Parathyroid adenoma (tissue), 2 donors: ENCODE measurements at regions not wholly inside any gene's neighbourhood (a gene's known extent, or its start where the extent isn't known, plus 50 kb on each side); places are given as distances from the start of the nearest gene placed in this dataset.

Experiments
- H2AFZ ChIP-seq: fragments of 300-600 bp; sonication (generic); one replicate; pipeline ENCODE4 v1.7.0; 2017; ENCODE audit warnings: antibody characterized with exemption, mild to moderate bottlenecking
- H3K27ac ChIP-seq: fragments of 300-600 bp; sonication (generic); one replicate; pipeline ENCODE4 v1.7.0; 2017
- H3K27me3 ChIP-seq: fragments of 300-600 bp; sonication (generic); one replicate; pipeline ENCODE4 v1.7.0; 2017; ENCODE audit warnings: low read length; ENCODE audit not compliant: control insufficient read depth, insufficient read depth
- H3K36me3 ChIP-seq: fragments of 300-600 bp; sonication (generic); one replicate; pipeline ENCODE4 v1.7.0; 2017; ENCODE audit warnings: low read length; ENCODE audit not compliant: control insufficient read depth, insufficient read depth
- H3K4me1 ChIP-seq: fragments of 300-600 bp; sonication (generic); one replicate; pipeline ENCODE4 v1.7.0; 2017; ENCODE audit warnings: control low read depth
- H3K4me2 ChIP-seq: fragments of 300-600 bp; sonication (generic); one replicate; pipeline ENCODE4 v1.7.0; 2017; ENCODE audit warnings: low read length
- H3K4me3 ChIP-seq: fragments of 300-600 bp; sonication (generic); one replicate; pipeline ENCODE4 v1.7.0; 2017; ENCODE audit warnings: low read depth, low read length
- H3K79me2 ChIP-seq: fragments of 300-600 bp; sonication (generic); one replicate; pipeline ENCODE4 v1.7.0; 2017; ENCODE audit warnings: control low read depth
- H3K9ac ChIP-seq: fragments of 300-600 bp; sonication (generic); one replicate; pipeline ENCODE4 v1.7.0; 2017; ENCODE audit warnings: mild to moderate bottlenecking
- H3K9me3 ChIP-seq: fragments of 300-600 bp; sonication (generic); one replicate; pipeline ENCODE4 v1.7.0; 2017; ENCODE audit warnings: low read length; ENCODE audit not compliant: control insufficient read depth
- TF ChIP-seq, protein P1 (sequence below): fragments of 300-600 bp; sonication (generic); IDR thresholded peaks from one replicate; pipeline ENCODE4 v1.7.0; 2017; ENCODE audit warnings: antibody characterized with exemption, mild to moderate bottlenecking
- donor health status: primary hyperparathyroidism.

DNA sequence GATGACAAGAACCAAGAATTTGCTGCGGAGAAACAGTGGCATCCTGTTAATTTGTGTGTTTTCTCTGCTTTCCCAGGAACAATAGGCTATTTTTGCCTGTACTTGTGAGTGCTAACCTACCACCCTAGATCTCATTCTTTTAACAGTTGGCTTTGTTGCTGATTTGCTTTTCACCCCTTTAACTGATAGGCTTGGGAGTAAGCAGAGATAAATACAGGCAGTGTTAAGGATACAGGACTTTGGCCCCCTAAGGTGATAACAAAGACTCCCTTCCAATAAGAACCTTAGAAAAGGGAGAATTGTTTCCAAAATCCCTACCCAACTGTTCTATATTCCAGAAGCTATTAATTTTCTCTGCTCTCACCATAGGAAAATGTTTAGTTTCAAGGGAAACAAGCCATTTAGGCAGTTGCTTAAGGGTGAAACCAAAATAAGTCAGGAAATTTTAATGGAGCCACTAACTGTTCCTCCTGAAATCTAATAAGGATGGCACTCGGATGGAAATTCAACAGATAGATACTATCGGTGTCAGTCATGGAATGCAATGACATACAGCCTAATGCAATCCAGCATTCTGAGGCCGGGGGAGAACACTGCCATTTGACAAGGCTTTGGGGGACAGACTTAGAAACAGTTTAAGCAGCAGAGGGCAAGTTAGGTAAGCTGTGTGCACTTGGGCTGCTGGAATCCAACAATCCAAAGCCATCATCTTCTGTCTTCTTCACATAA lies 238.8 kb downstream of the RNF152 start:
- Histone ChIP-seq H3K4me1 (peaks cover 3% of the 10 kb centered on the region), H3K4me3 (no peak overlapping the region), H3K27me3 (no peaks in the 10 kb centered on the region), H3K9ac (no peak overlapping the region), H3K36me3 (no peaks in the 10 kb centered on the region), H3K4me2 (no peak overlapping the region), H2AFZ (no peak overlapping the region), H3K27ac (no peak overlapping the region), H3K79me2 (no peaks in the 10 kb centered on the region), H3K9me3 (no peaks in the 10 kb centered on the region)
- TF ChIP-seq, protein P1, sequence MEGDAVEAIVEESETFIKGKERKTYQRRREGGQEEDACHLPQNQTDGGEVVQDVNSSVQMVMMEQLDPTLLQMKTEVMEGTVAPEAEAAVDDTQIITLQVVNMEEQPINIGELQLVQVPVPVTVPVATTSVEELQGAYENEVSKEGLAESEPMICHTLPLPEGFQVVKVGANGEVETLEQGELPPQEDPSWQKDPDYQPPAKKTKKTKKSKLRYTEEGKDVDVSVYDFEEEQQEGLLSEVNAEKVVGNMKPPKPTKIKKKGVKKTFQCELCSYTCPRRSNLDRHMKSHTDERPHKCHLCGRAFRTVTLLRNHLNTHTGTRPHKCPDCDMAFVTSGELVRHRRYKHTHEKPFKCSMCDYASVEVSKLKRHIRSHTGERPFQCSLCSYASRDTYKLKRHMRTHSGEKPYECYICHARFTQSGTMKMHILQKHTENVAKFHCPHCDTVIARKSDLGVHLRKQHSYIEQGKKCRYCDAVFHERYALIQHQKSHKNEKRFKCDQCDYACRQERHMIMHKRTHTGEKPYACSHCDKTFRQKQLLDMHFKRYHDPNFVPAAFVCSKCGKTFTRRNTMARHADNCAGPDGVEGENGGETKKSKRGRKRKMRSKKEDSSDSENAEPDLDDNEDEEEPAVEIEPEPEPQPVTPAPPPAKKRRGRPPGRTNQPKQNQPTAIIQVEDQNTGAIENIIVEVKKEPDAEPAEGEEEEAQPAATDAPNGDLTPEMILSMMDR, result no peak

DNA sequence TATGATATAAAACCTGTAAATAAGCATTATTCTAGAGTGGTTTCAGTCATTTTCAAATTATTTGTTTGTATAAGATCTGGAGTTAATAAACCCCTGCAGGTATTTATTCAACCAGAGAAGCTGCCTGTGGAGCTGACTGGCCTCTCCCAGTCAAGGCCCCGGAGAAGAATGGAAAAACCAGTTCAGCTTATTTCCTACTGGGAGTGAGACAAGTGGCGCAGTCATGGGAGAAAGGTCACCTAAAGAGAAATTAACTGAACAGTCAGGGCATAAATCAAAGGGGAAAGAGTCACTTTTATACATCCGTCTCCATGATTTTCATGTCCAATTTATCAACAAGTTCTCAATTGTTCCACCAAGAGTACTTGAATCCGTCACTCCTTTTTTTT lies 240.9 kb downstream of the RNF152 start:
- Histone ChIP-seq H3K79me2 (no peaks in the 10 kb centered on the region), H3K4me2 (no peak overlapping the region), H3K36me3 (no peaks in the 10 kb centered on the region), H3K9ac (no peak overlapping the region), H3K27ac (no peak overlapping the region), H3K9me3 (no peaks in the 10 kb centered on the region), H3K4me1 (peaks cover 3% of the 10 kb centered on the region), H3K27me3 (no peaks in the 10 kb centered on the region), H2AFZ (no peak overlapping the region), H3K4me3 (no peak overlapping the region)
- TF ChIP-seq, protein P1, result no peak

DNA sequence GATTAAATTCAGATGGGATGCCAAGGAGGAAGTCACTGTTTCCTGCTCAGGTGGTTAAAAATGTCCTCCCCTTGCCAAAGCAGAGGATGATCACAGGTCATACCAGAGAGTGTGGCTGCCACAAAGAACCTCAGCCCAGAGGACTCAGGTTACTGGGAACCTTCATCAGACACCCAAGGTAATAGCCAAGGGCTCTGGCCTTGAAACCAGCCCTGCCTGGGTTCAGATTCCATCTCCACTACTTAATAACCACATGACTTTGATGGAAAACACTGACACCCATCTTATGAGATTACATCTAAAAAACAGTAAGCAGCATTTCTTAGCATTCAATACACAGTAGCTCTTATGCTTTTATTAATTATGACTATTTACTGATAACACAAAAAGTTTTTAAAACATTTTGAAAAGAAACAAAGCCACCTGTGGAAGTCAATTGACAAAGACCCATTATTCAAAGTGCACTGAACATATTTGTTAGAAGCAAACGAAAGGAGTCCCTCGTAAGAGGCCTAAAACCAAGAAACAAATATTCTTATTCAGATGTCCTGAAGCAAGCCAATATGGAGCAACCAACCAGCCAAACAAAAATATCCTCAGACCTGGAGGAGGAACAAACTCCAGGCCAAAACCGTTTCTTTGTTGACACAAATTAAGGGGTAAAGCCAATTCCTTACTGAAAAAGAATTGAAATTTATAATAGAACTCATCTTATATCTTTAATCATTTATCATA lies 241.5 kb downstream of the RNF152 start:
- no peak overlapping the region for H3K4me2 ChIP-seq
- no peak overlapping the region for H3K9ac ChIP-seq
- H3K9me3 ChIP-seq, result no peaks in the 10 kb centered on the region
- H3K79me2 ChIP-seq, result no peaks in the 10 kb centered on the region
- TF ChIP-seq, protein P1, result no peak
- peaks cover 3% of the 10 kb centered on the region for H3K4me1 ChIP-seq
- H3K27ac ChIP-seq, result no peak overlapping the region
- H2AFZ ChIP-seq, result no peak overlapping the region
- no peaks in the 10 kb centered on the region for H3K27me3 ChIP-seq
- H3K36me3 ChIP-seq, result no peaks in the 10 kb centered on the region
- H3K4me3 ChIP-seq, result no peak overlapping the region

DNA sequence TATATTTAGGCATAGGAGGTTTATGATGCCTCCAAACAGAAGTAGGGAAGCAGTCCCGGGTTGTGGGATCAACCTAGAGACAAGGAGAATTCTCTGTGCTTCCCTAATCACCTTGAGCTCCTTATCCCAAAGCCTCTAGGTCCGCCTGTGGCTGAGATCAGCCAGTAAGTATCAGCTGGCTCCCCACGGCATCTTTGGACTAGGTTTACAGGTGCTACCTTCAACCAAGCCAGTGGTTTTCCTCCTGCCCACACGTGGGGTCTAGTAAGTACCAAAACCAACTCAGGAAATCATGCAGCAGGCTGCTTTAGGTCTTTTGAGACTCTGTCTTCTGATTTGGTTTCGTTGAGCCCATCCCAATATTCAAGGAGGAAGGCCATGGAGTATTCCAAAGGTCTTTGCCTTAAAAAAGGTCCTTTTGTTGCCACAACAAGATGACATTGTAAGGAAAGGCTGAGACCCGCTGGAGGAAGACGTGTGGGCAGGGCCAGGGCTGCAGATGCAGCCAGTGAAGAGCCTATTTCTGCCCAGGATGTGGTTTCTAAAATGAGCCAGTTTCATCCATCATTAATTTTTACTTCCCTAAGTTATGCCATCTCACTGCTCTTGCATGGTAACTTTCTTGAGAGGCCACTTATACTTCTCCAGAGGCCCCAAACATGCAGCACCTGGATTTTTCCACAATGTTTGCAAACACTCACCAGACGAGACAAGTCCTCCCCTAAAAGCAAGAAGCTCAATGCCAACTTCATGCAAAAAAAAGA lies 248.7 kb downstream of the RNF152 start:
- Histone ChIP-seq H3K9ac (no peak overlapping the region), H3K36me3 (no peaks in the 10 kb centered on the region), H3K79me2 (no peaks in the 10 kb centered on the region), H3K9me3 (no peaks in the 10 kb centered on the region), H3K27me3 (no peaks in the 10 kb centered on the region), H3K4me3 (no peak overlapping the region), H3K27ac (no peak overlapping the region), H3K4me2 (no peak overlapping the region), H2AFZ (no peak overlapping the region), H3K4me1 (no peaks in the 10 kb centered on the region)
- TF ChIP-seq, protein P1, result no peak
